SK-N-SH (cell line): ENCODE measurements at regions not wholly inside any gene's neighbourhood (a gene's known extent, or its start where the extent isn't known, plus 50 kb on each side); places are given as distances from the start of the nearest gene placed in this dataset.

Experiments used
- CTCF ChIA-PET: fragments of 300-600, 350-600 bp; formaldehyde crosslinking; extraction: SDS; loops from one replicate; lab custom pipeline; 2021; lab: Yijun Ruan, JAX
- POLR2A ChIA-PET: fragments of 350-600 bp; sonication (Branson Sonifier 250); formaldehyde crosslinking; extraction: SDS; loops from one replicate; lab custom pipeline; 2020; ENCODE audit warnings: antibody characterized with exemption, inconsistent platforms; lab: Yijun Ruan, JAX
- DNase-seq: peaks from one replicate; pipeline ENCODE4 v3.0.0; 2012
- H2AFZ ChIP-seq: fragments of 200-600 bp; sonication (generic); 2 replicates; pipeline ENCODE4 v1.8.1; 2016; ENCODE audit warnings: antibody characterized with exemption, mild to moderate bottlenecking, low read depth
- H3F3A ChIP-seq: fragments of 200-600 bp; sonication (generic); replicated peaks from 2 replicates; pipeline ENCODE3; 2016; ENCODE audit warnings: antibody characterized with exemption, mild to moderate bottlenecking; ENCODE audit not compliant: insufficient read depth
- H3K27ac ChIP-seq, 2 experiments: fragments of 200-500 bp in 1 of 2; fragments of 200-600 bp in 1 of 2; sonication (Bioruptor generic) in 1 of 2; sonication (generic), shearing (Covaris generic) in 1 of 2; 2 replicates each; pipeline versions ENCODE4 v1.5.1 to v1.6.1; 2014 to 2016; ENCODE audit warnings: low read depth in 2 of 2, inconsistent platforms in 1 of 2, low read length in 1 of 2, mild to moderate bottlenecking in 1 of 2, mixed read lengths in 1 of 2
- H3K27me3 ChIP-seq: fragments of 200-600 bp; sonication (generic), shearing (Covaris generic); 2 replicates; pipeline ENCODE4 v1.6.1; 2016; ENCODE audit warnings: mixed run types; ENCODE audit not compliant: insufficient read depth
- H3K36me3 ChIP-seq, 2 experiments: fragments of 200-500 bp in 1 of 2; fragments of 200-600 bp in 1 of 2; sonication (Bioruptor generic) in 1 of 2; sonication (generic) in 1 of 2; replicated peaks in 1 of 2; 2 replicates each; pipeline versions ENCODE3 to v1.5.1; 2014 to 2016; ENCODE audit warnings: low read length in 1 of 2, mild to moderate bottlenecking in 1 of 2; ENCODE audit not compliant: insufficient read depth in 2 of 2, control insufficient read depth in 1 of 2
- H3K4me1 ChIP-seq, 2 experiments: fragments of 200-500 bp in 1 of 2; fragments of 200-600 bp in 1 of 2; sonication (Bioruptor generic) in 1 of 2; sonication (generic), shearing (Covaris generic) in 1 of 2; 2 replicates each; pipeline versions ENCODE4 v1.5.1 to v1.6.1; 2014 to 2016; ENCODE audit warnings: low read depth in 1 of 2, low read length in 1 of 2, mixed run types in 1 of 2; ENCODE audit not compliant: insufficient read depth in 2 of 2, control insufficient read depth in 1 of 2
- H3K4me2 ChIP-seq: fragments of 200-600 bp; sonication (generic), shearing (Covaris generic); 2 replicates; pipeline ENCODE4 v1.6.1; 2017; ENCODE audit warnings: mixed run types
- H3K4me3 ChIP-seq, 2 experiments: fragments of 200-500 bp in 1 of 2; fragments of 200-600 bp in 1 of 2; sonication (Bioruptor generic) in 1 of 2; sonication (generic), shearing (Covaris generic) in 1 of 2; 2 replicates each; pipeline versions ENCODE4 v1.5.1 to v1.8.1; 2014 to 2016; ENCODE audit warnings: low read depth in 2 of 2, inconsistent platforms in 1 of 2, low read length in 1 of 2, mild to moderate bottlenecking in 1 of 2, mixed read lengths in 1 of 2, moderate library complexity in 1 of 2
- H3K79me2 ChIP-seq: fragments of 200-600 bp; sonication (generic); 2 replicates; pipeline ENCODE4 v1.8.1; 2017; ENCODE audit warnings: mild to moderate bottlenecking; ENCODE audit not compliant: insufficient read depth
- H3K9ac ChIP-seq: fragments of 200-600 bp; sonication (generic); 2 replicates; pipeline ENCODE4 v1.6.1; 2017; ENCODE audit warnings: mixed run types
- H3K9me2 ChIP-seq: fragments of 200-600 bp; sonication (generic); 2 replicates; pipeline ENCODE4 v1.6.1; 2017; ENCODE audit warnings: mixed run types
- H3K9me3 ChIP-seq: fragments of 200-600 bp; sonication (generic); 2 replicates; pipeline ENCODE4 v1.6.1; 2017; ENCODE audit warnings: mixed run types, mild to moderate bottlenecking, moderate library complexity
- H4K20me1 ChIP-seq: fragments of 200-600 bp; sonication (generic); 2 replicates; pipeline ENCODE4 v1.6.1; 2017; ENCODE audit warnings: mild to moderate bottlenecking, mixed run types; ENCODE audit not compliant: insufficient read depth
- EZH2phosphoT487 ChIP-seq: fragments of 200-600 bp; sonication (generic); IDR thresholded peaks from 2 replicates; pipeline ENCODE4 v1.6.1; 2017; ENCODE audit warnings: low read depth, mixed run types, mild to moderate bottlenecking, antibody characterized with exemption, moderate library complexity, borderline replicate concordance
- FOXJ3 ChIP-seq: sonication (generic); formaldehyde crosslinking; IDR thresholded peaks from 2 replicates; pipeline ENCODE4 v1.5.1; 2020; ENCODE audit warnings: mild to moderate bottlenecking, missing genetic modification reagents
- FOXM1 ChIP-seq: IDR thresholded peaks from 2 replicates; pipeline ENCODE4 v1.4.0; 2012; ENCODE audit warnings: low read depth, mild to moderate bottlenecking
- JUND ChIP-seq: IDR thresholded peaks from 2 replicates; pipeline ENCODE4 v1.4.0; 2012
- MEF2A ChIP-seq: IDR thresholded peaks from 2 replicates; pipeline ENCODE4 v1.4.0; 2012; ENCODE audit warnings: low read depth, borderline replicate concordance
- MXI1 ChIP-seq: IDR thresholded peaks from 2 replicates; pipeline ENCODE4 v1.6.1; 2012; ENCODE audit warnings: mild to moderate bottlenecking, low read depth, low read length, improper control_type of control experiment
- RAD21 ChIP-seq: IDR thresholded peaks from 2 replicates; pipeline ENCODE4 v1.6.1; 2012; ENCODE audit warnings: mild to moderate bottlenecking, low read length
- RFX5 ChIP-seq: IDR thresholded peaks from 2 replicates; pipeline ENCODE4 v1.6.1; 2012; ENCODE audit warnings: mild to moderate bottlenecking, improper control_type of control experiment, low read length
- YY1 ChIP-seq: IDR thresholded peaks from 2 replicates; pipeline ENCODE4 v1.4.0; 2012; ENCODE audit warnings: low read depth, mild to moderate bottlenecking
- ZBTB33 ChIP-seq: IDR thresholded peaks from 2 replicates; pipeline ENCODE4 v1.4.0; 2012; ENCODE audit warnings: low read depth, borderline replicate concordance
- WGBS: methylation state at CpG from one replicate; pipeline ENCODE4 v1.1.6; 2017; ENCODE audit warnings: low lambda C conversion rate; 5-methylcytosine and 5-hydroxymethylcytosine counted together
- TF ChIP-seq, protein P1 (sequence below): IDR thresholded peaks from 2 replicates; pipeline ENCODE4 v1.4.0; 2012; ENCODE audit warnings: low read depth, borderline replicate concordance
- TF ChIP-seq, protein P2 (sequence below): fragments of 150-350 bp; IDR thresholded peaks from 2 replicates; pipeline ENCODE4 v1.6.1; 2016; ENCODE audit warnings: mild to moderate bottlenecking, low read depth, low read length

DNA sequence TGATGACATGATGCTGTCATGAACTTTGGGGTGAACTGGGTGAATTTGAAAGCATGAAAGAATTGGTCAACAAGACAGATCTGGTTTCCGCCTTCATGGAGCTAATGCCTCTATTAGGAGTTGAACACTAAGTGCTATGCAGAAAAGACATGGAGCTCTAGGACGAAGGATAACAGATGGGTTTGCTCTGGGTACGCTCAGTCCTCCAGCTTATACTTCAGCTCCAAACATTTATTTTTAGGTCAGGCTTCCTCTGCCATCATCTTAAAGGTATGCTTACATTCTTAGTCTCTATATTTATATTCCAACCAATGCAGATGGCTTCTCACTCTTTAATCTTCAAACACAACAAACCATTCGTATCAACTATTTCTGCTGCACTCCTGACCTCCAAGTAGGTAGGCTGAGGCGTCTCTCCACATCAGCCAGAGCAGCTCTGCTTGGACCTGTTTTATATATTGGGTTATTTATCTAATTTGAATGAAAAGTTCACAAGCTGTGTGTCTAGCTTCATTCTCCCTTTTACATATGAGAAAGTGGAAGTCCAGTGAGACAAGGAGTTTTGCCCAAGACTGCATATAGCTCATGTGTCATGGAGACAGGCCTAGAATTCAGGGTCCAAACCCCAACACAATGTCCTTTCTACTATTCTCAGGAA is 226.3 kb downstream of the SPTSSA start:
- no peaks in the 10 kb centered on the region for H3F3A ChIP-seq
- no peak overlapping the region for H3K9ac ChIP-seq
- CTCF ChIA-PET = interaction anchor here (0.9 to 1.9 kb wide), 5 partner anchors 8 to 137 kb away, joined by 3 to 11 read pairs (median 5); no protein-coding TSS in a partner anchor
- POLR2A ChIA-PET = no interaction called here
- WGBS = 39% methylated on average over 5 of the region's 5 CpGs
- no peak overlapping the region for H3K27ac ChIP-seq
- no peaks in the 10 kb centered on the region for H3K9me3 ChIP-seq
- H3K4me3 ChIP-seq = no peak overlapping the region
- H3K36me3 ChIP-seq = no peaks in the 10 kb centered on the region
- no peak overlapping the region for H3K4me2 ChIP-seq
- H3K27me3 ChIP-seq = no peaks in the 10 kb centered on the region
- H3K9me2 ChIP-seq = no peaks in the 10 kb centered on the region
- H2AFZ ChIP-seq = no peak overlapping the region
- H3K79me2 ChIP-seq = no peaks in the 10 kb centered on the region
- no peaks in the 10 kb centered on the region for H3K4me1 ChIP-seq
- TF ChIP-seq MXI1 = no peak
- TF ChIP-seq, protein P1, sequence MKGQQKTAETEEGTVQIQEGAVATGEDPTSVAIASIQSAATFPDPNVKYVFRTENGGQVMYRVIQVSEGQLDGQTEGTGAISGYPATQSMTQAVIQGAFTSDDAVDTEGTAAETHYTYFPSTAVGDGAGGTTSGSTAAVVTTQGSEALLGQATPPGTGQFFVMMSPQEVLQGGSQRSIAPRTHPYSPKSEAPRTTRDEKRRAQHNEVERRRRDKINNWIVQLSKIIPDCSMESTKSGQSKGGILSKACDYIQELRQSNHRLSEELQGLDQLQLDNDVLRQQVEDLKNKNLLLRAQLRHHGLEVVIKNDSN = no peak
- TF ChIP-seq RFX5 = no peak
- no peak for TF ChIP-seq FOXJ3 (CRISPR knock-in tag)
- TF ChIP-seq JUND = no peak
- TF ChIP-seq MEF2A = no peak
- no peak for TF ChIP-seq YY1
- TF ChIP-seq FOXM1 = no peak
- no peak for TF ChIP-seq RAD21
- no peak for TF ChIP-seq ZBTB33
- DNase-seq = no peak
- no peaks in the 10 kb centered on the region for H4K20me1 ChIP-seq

DNA sequence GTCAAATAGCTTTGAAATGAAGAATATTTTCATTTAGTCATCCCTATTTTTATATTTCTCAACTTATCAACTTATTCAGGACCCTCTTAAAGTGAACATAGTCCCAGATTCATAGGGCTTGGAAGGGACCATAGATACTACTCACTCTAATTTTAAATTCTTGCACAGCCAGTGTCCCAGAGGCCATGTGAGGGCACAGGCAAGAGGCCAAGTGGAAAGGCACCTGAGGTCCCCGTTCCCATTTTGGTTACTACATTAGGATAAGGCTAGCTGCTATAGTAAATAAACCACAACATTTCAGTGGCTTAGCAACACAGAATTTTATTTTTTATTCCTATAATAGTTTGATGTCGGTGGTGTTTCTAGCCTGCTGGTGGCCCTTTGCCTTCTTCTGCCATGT is 227.8 kb downstream of the SPTSSA start:
- no peak overlapping the region for H3K9ac ChIP-seq
- H3K79me2 ChIP-seq = no peaks in the 10 kb centered on the region
- H3K4me2 ChIP-seq = no peak overlapping the region
- H3K27ac ChIP-seq = no peak overlapping the region
- no peak overlapping the region for H3K4me3 ChIP-seq
- no peaks in the 10 kb centered on the region for H3F3A ChIP-seq
- no peaks in the 10 kb centered on the region for H3K4me1 ChIP-seq
- H4K20me1 ChIP-seq = no peaks in the 10 kb centered on the region
- H3K27me3 ChIP-seq = no peaks in the 10 kb centered on the region
- WGBS = 61% methylated on average over 2 of the region's 2 CpGs
- no peaks in the 10 kb centered on the region for H3K9me3 ChIP-seq
- ChIA-PET POLR2A (no interaction called here), CTCF (interaction anchor here (0.6 to 1.9 kb wide), 3 partner anchors 9 to 89 kb away, joined by 3 to 11 read pairs (median 4); no protein-coding TSS in a partner anchor)
- H3K9me2 ChIP-seq = no peaks in the 10 kb centered on the region
- no peak overlapping the region for H2AFZ ChIP-seq
- no peaks in the 10 kb centered on the region for H3K36me3 ChIP-seq
- no peak for DNase-seq
- TF ChIP-seq, protein P2, sequence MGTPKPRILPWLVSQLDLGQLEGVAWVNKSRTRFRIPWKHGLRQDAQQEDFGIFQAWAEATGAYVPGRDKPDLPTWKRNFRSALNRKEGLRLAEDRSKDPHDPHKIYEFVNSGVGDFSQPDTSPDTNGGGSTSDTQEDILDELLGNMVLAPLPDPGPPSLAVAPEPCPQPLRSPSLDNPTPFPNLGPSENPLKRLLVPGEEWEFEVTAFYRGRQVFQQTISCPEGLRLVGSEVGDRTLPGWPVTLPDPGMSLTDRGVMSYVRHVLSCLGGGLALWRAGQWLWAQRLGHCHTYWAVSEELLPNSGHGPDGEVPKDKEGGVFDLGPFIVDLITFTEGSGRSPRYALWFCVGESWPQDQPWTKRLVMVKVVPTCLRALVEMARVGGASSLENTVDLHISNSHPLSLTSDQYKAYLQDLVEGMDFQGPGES = no peak
- TF ChIP-seq EZH2phosphoT487 = no peak
